Keratinocyte (primary cell): ENCODE measurements at regions not wholly inside any gene's neighbourhood (a gene's known extent, or its start where the extent isn't known, plus 50 kb on each side); places are given as distances from the start of the nearest gene placed in this dataset.

Experiments
- DNase-seq: peaks from one replicate; pipeline ENCODE4 v3.0.0-alpha.2; 2011; ENCODE audit warnings: low read depth, missing footprints, low spot score
- FAIRE-seq: peaks from 2 replicates; lab custom pipeline; 2011; peaks lifted over from hg19 to GRCh38; lab: Jason Lieb, UNC
- H2AFZ ChIP-seq: 2 replicates; pipeline ENCODE4 v1.6.0; 2012; ENCODE audit warnings: low read length, control low read depth, inconsistent platforms; ENCODE audit not compliant: control insufficient read depth
- H3K27ac ChIP-seq: 2 replicates; pipeline ENCODE4 v1.5.1; 2011; ENCODE audit warnings: low read length; ENCODE audit not compliant: control insufficient read depth, insufficient read depth
- H3K27me3 ChIP-seq: 3 replicates; pipeline ENCODE4 v1.6.0; 2011; ENCODE audit warnings: low read length; ENCODE audit not compliant: control insufficient read depth, insufficient read depth; ENCODE audit errors: extremely low read depth
- H3K36me3 ChIP-seq, 2 experiments: 2 replicates in 1 of 2; 3 replicates in 1 of 2; pipeline ENCODE4 v1.5.1; 2011; ENCODE audit warnings: low read length in 2 of 2, mild to moderate bottlenecking in 1 of 2; ENCODE audit not compliant: control insufficient read depth in 2 of 2, insufficient read depth in 2 of 2; ENCODE audit errors: extremely low read depth in 1 of 2
- H3K4me1 ChIP-seq: 3 replicates; pipeline ENCODE4 v1.5.1; 2011; ENCODE audit warnings: low read length; ENCODE audit not compliant: control insufficient read depth, insufficient read depth; ENCODE audit errors: extremely low read depth
- H3K4me2 ChIP-seq: 3 replicates; pipeline ENCODE4 v1.6.0; 2011; ENCODE audit warnings: low read depth, low read length; ENCODE audit not compliant: control insufficient read depth, insufficient read depth; ENCODE audit errors: extremely low read depth
- H3K4me3 ChIP-seq, 3 experiments: fragments of 200-600 bp in 1 of 3; sonication (generic) in 1 of 3; 2 replicates in 2 of 3; 3 replicates in 1 of 3; pipeline ENCODE4 v1.5.1; 2011 to 2016; ENCODE audit warnings: low read length in 3 of 3, mild to moderate bottlenecking in 3 of 3, control low read depth in 2 of 3, inconsistent platforms in 1 of 3, low read depth in 1 of 3, mixed read lengths in 1 of 3, mixed run types in 1 of 3, moderate library complexity in 1 of 3; ENCODE audit not compliant: control insufficient read depth in 2 of 3, insufficient read depth in 2 of 3; ENCODE audit errors: extremely low read depth in 1 of 3
- H3K79me2 ChIP-seq: 2 replicates; pipeline ENCODE4 v1.6.0; 2012; ENCODE audit warnings: low read length; ENCODE audit not compliant: control insufficient read depth, insufficient read depth
- H3K9ac ChIP-seq: 3 replicates; pipeline ENCODE4 v1.6.0; 2011; ENCODE audit warnings: low read length; ENCODE audit not compliant: control insufficient read depth, insufficient read depth; ENCODE audit errors: extremely low read depth
- H3K9me1 ChIP-seq: 3 replicates; pipeline ENCODE4 v1.6.0; 2011; ENCODE audit warnings: low read length; ENCODE audit not compliant: control insufficient read depth, insufficient read depth; ENCODE audit errors: extremely low read depth
- H3K9me3 ChIP-seq: 2 replicates; pipeline ENCODE4 v1.5.1; 2012; ENCODE audit warnings: low read depth, low read length; ENCODE audit not compliant: control insufficient read depth
- H4K20me1 ChIP-seq: 3 replicates; pipeline ENCODE4 v1.6.0; 2011; ENCODE audit warnings: low read length; ENCODE audit not compliant: control insufficient read depth, insufficient read depth; ENCODE audit errors: extremely low read depth
- CTCF ChIP-seq, 3 experiments: IDR thresholded peaks in 1 of 3; conservative IDR thresholded peaks in 1 of 3; optimal IDR thresholded peaks in 1 of 3; 2 replicates in 2 of 3; 3 replicates in 1 of 3; pipeline versions ENCODE3 to v1.5.1; 2011; ENCODE audit warnings: low read length in 3 of 3, mild to moderate bottlenecking in 3 of 3, moderate library complexity in 2 of 3, control low read depth in 1 of 3, inconsistent platforms in 1 of 3; ENCODE audit not compliant: insufficient read depth in 2 of 3; ENCODE audit errors: extremely low read depth in 1 of 3
- EZH2 ChIP-seq: IDR thresholded peaks from one replicate; pipeline ENCODE4 v1.6.1; 2012; ENCODE audit warnings: inconsistent platforms, mild to moderate bottlenecking, low read length, moderate library complexity
- dilution Hi-C: fragments of 300-500 bp; cut with MboI; formaldehyde crosslinking; loops from one replicate; pipeline ENCODE4 v1.7.0; 2020; ENCODE audit warnings: low sequenced_read_pairs; ENCODE audit not compliant: extremely low pct_ligation_motif_present

DNA sequence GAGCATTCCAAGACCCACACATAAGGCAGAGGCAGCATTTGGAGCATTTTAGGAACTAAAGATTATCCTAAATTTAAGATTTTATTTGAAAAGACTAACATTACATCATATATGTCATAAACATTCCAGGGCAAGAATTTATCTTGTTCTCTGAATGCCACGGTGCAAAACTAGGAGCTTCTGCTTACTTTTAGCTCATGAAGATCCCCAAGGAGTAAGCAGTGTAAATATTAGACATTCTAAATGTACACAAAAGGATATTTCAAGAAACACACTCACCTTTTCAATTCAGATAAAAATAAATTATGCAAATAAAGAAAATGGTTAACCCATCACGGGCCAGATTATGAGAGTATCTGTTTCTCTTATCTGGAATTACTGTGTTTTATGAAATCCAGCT lies 101.7 kb upstream of the ETAA1 start:
- Histone ChIP-seq H4K20me1 (no peaks in the 10 kb centered on the region), H3K9ac (no peak overlapping the region), H3K27me3 (no peaks in the 10 kb centered on the region), H3K36me3 (no peaks in the 10 kb centered on the region), H3K27ac (no peak overlapping the region), H3K4me3 (no peak overlapping the region), H3K79me2 (no peaks in the 10 kb centered on the region), H3K9me1 (no peaks in the 10 kb centered on the region), H3K9me3 (no peaks in the 10 kb centered on the region), H3K4me2 (no peak overlapping the region), H2AFZ (no peak overlapping the region), H3K4me1 (peaks cover 7% of the 10 kb centered on the region)
- no peak for DNase-seq
- TF ChIP-seq CTCF (optimal IDR thresholded peaks at IDR 0.05 in 1 of 3, IDR thresholded peaks at IDR 0.05 in 1 of 3, conservative IDR thresholded peaks at IDR 0.05 in 1 of 3; ENCODE audit: extremely low read depth in 1 of 3, insufficient read depth in 2 of 3, low read length in 3 of 3): no peak
- TF ChIP-seq EZH2: no peak
- dilution Hi-C loops: no loop called here
- FAIRE-seq: no peak

DNA sequence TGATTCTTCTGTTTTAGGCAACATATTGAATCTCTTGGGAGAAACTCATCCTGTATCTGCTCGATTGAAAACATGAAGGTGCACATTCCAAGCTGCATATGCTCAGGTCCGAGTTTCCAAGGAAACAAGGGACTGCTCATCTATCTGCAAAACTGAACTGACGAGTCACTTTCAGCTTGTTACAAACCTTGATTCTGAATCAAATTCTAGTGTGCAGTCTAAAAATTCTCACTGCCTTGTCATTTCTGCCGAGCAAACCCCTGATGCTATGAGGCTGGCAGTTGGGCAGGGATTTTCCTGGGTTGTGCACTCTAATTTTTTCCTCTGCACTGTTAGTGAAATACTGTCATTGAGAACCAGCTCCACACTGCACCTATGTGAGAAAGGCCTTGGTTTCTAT lies 101.3 kb upstream of the ETAA1 start:
- Histone ChIP-seq H3K79me2 (no peaks in the 10 kb centered on the region), H3K9me3 (no peaks in the 10 kb centered on the region), H3K9ac (no peak overlapping the region), H4K20me1 (no peaks in the 10 kb centered on the region), H3K36me3 (no peaks in the 10 kb centered on the region), H3K4me1 (peaks cover 4% of the 10 kb centered on the region), H3K27me3 (no peaks in the 10 kb centered on the region), H3K27ac (no peak overlapping the region), H3K4me2 (no peak overlapping the region), H3K4me3 (no peak overlapping the region), H3K9me1 (no peaks in the 10 kb centered on the region), H2AFZ (peak overlapping the region; percentile 38)
- DNase-seq (no peak), FAIRE-seq (peak; percentile 41)
- dilution Hi-C loops: no loop called here
- TF ChIP-seq CTCF (optimal IDR thresholded peaks at IDR 0.05 in 1 of 3, IDR thresholded peaks at IDR 0.05 in 1 of 3, conservative IDR thresholded peaks at IDR 0.05 in 1 of 3; ENCODE audit: extremely low read depth in 1 of 3, insufficient read depth in 2 of 3, low read length in 3 of 3) (no peak), EZH2 (no peak)
